Nephron progenitor cell (in vitro differentiated cells): ENCODE measurements at regions not wholly inside any gene's neighbourhood (a gene's known extent, or its start where the extent isn't known, plus 50 kb on each side); places are given as distances from the start of the nearest gene placed in this dataset.

Experiments
- DNase-seq: peaks from one replicate; pipeline ENCODE4 v3.0.0; 2021
- H3K27ac Mint-ChIP-seq: 2 replicates; pipeline ENCODE4 v1.8.0; 2021; ENCODE audit warnings: mild to moderate bottlenecking, moderate library complexity, mixed read lengths
- H3K27me3 Mint-ChIP-seq: 2 replicates; pipeline ENCODE4 v1.8.0; 2021; ENCODE audit warnings: mild to moderate bottlenecking, low read depth, mixed read lengths; ENCODE audit not compliant: poor library complexity
- H3K36me3 Mint-ChIP-seq: 2 replicates; pipeline ENCODE4 v1.8.0; 2021; ENCODE audit warnings: low read depth, mixed read lengths
- H3K4me1 Mint-ChIP-seq: 2 replicates; pipeline ENCODE4 v1.8.0; 2021; ENCODE audit warnings: mixed read lengths
- H3K4me3 Mint-ChIP-seq: 2 replicates; pipeline ENCODE4 v1.8.0; 2021; ENCODE audit warnings: mild to moderate bottlenecking, moderate library complexity, mixed read lengths
- H3K9me3 Mint-ChIP-seq: 2 replicates; pipeline ENCODE4 v1.8.0; 2021; ENCODE audit warnings: mild to moderate bottlenecking, moderate library complexity, mixed read lengths
- CTCF ChIP-seq: fragments of 200-600 bp; sonication (generic); IDR thresholded peaks from 2 replicates; pipeline ENCODE4 v1.5.0; 2021; ENCODE audit warnings: antibody characterized with exemption

- H3K27ac Mint-ChIP-seq: no peak overlapping the region
- no peaks in the 10 kb centered on the region for H3K4me1 Mint-ChIP-seq
- no peak overlapping the region for H3K4me3 Mint-ChIP-seq
- no peaks in the 10 kb centered on the region for H3K9me3 Mint-ChIP-seq
- no peaks in the 10 kb centered on the region for H3K36me3 Mint-ChIP-seq
- TF ChIP-seq CTCF: no peak
- H3K27me3 Mint-ChIP-seq: peaks cover 13% of the 10 kb centered on the region
- no peak for DNase-seq
These were observed 422.4 kb upstream of the OR4E1 start for GRCh38 chr14:22095860-22096513.

- no peaks in the 10 kb centered on the region for H3K9me3 Mint-ChIP-seq
- H3K27ac Mint-ChIP-seq: no peak overlapping the region
- H3K27me3 Mint-ChIP-seq: peaks cover 8% of the 10 kb centered on the region
- DNase-seq: no peak
- no peak overlapping the region for H3K4me3 Mint-ChIP-seq
- no peak for TF ChIP-seq CTCF
- no peaks in the 10 kb centered on the region for H3K4me1 Mint-ChIP-seq
- no peaks in the 10 kb centered on the region for H3K36me3 Mint-ChIP-seq
These were observed 416.3 kb upstream of the OR4E1 start for GRCh38 chr14:22089940-22090339.

GRCh38 chr14:22088614-22089342, 415.2 kb upstream of the OR4E1 start:
- no peak overlapping the region for H3K4me3 Mint-ChIP-seq
- H3K27me3 Mint-ChIP-seq: peaks cover 8% of the 10 kb centered on the region
- no peak overlapping the region for H3K27ac Mint-ChIP-seq
- no peaks in the 10 kb centered on the region for H3K9me3 Mint-ChIP-seq
- no peaks in the 10 kb centered on the region for H3K36me3 Mint-ChIP-seq
- DNase-seq: no peak
- no peaks in the 10 kb centered on the region for H3K4me1 Mint-ChIP-seq
- no peak for TF ChIP-seq CTCF

GRCh38 chr14:22086131-22086530, 412.5 kb upstream of the OR4E1 start:
- no peak overlapping the region for H3K27ac Mint-ChIP-seq
- no peaks in the 10 kb centered on the region for H3K9me3 Mint-ChIP-seq
- DNase-seq: no peak
- no peaks in the 10 kb centered on the region for H3K36me3 Mint-ChIP-seq
- TF ChIP-seq CTCF: no peak
- H3K27me3 Mint-ChIP-seq: peaks cover 8% of the 10 kb centered on the region
- no peaks in the 10 kb centered on the region for H3K4me1 Mint-ChIP-seq
- H3K4me3 Mint-ChIP-seq: no peak overlapping the region

- Mint-ChIP-seq H3K4me3 (no peak overlapping the region), H3K4me1 (no peaks in the 10 kb centered on the region)
- peak; percentile 13 for DNase-seq
These were observed 411.0 kb upstream of the OR4E1 start for GRCh38 chr14:22084393-22085281.

More at GRCh38 chr14:22084393-22085281, 411.0 kb upstream of the OR4E1 start:
- no peak overlapping the region for H3K27ac Mint-ChIP-seq
- H3K27me3 Mint-ChIP-seq: peaks cover 4% of the 10 kb centered on the region
- peak; percentile 68 for TF ChIP-seq CTCF
- no peaks in the 10 kb centered on the region for H3K36me3 Mint-ChIP-seq
- H3K9me3 Mint-ChIP-seq: no peaks in the 10 kb centered on the region
